HG03196 (cell line): ENCODE measurements at regions not wholly inside any gene's neighbourhood (a gene's known extent, or its start where the extent isn't known, plus 50 kb on each side); places are given as distances from the start of the nearest gene placed in this dataset.
"Not testable (repeated sequence)": the region's sequence is repeated elsewhere in the genome, so short reads cannot be mapped to it uniquely, and the experiment has no call there.

Source experiments
- ATAC-seq: cut with Tn5 transposase; IDR thresholded peaks from one replicate; pipeline ENCODE4 v1.9.1; 2021; ENCODE audit not compliant: unreplicated experiment

- ATAC-seq = no peak
Measured at GRCh38 chr10:105592468-105592867, 951.4 kb downstream of the SORCS3 start.

- no peak for ATAC-seq
Measured at GRCh38 chr10:105586451-105587098, 945.5 kb downstream of the SORCS3 start.

GRCh38 chr10:105585753-105586152, 944.7 kb downstream of the SORCS3 start:
- ATAC-seq = no peak

- ATAC-seq = no peak
Measured at GRCh38 chr10:105585171-105585570, 944.1 kb downstream of the SORCS3 start.

GRCh38 chr10:105579112-105579511, 938.0 kb downstream of the SORCS3 start:
- ATAC-seq = no peak

GRCh38 chr10:105577865-105578607, 936.9 kb downstream of the SORCS3 start:
- no peak for ATAC-seq

GRCh38 chr10:105559333-105560097, 918.4 kb downstream of the SORCS3 start:
- no peak for ATAC-seq

- ATAC-seq = not testable (repeated sequence)
Measured at GRCh38 chr10:105550453-105550852, 909.4 kb downstream of the SORCS3 start.

- ATAC-seq = no peak
Measured at GRCh38 chr10:105549731-105550130, 908.6 kb downstream of the SORCS3 start.

GRCh38 chr10:105545101-105545500, 904.0 kb downstream of the SORCS3 start:
- ATAC-seq = no peak

- no peak for ATAC-seq
Measured at GRCh38 chr10:105540381-105540780, 899.3 kb downstream of the SORCS3 start.

GRCh38 chr10:105538874-105539273, 897.8 kb downstream of the SORCS3 start:
- no peak for ATAC-seq

- ATAC-seq = no peak
Measured at GRCh38 chr10:105535478-105535877, 894.4 kb downstream of the SORCS3 start.

- no peak for ATAC-seq
Measured at GRCh38 chr10:105534086-105534485, 893.0 kb downstream of the SORCS3 start.

GRCh38 chr10:105516511-105516910, 875.4 kb downstream of the SORCS3 start:
- ATAC-seq = no peak

- ATAC-seq = no peak
Measured at GRCh38 chr10:105514106-105514505, 873.0 kb downstream of the SORCS3 start.

- ATAC-seq = no peak
Measured at GRCh38 chr10:105509517-105509916, 868.4 kb downstream of the SORCS3 start.

GRCh38 chr10:105506262-105506661, 865.2 kb downstream of the SORCS3 start:
- ATAC-seq = no peak

- ATAC-seq = no peak
Measured at GRCh38 chr10:105503714-105504113, 862.6 kb downstream of the SORCS3 start.

GRCh38 chr10:105502058-105502457, 861.0 kb downstream of the SORCS3 start:
- ATAC-seq = no peak

GRCh38 chr10:105494944-105495343, 853.9 kb downstream of the SORCS3 start:
- no peak for ATAC-seq

GRCh38 chr10:105494303-105494702, 853.2 kb downstream of the SORCS3 start:
- no peak for ATAC-seq
